OCI-LY1 (cell line): ENCODE measurements at regions not wholly inside any gene's neighbourhood (a gene's known extent, or its start where the extent isn't known, plus 50 kb on each side); places are given as distances from the start of the nearest gene placed in this dataset.
"Not testable (repeated sequence)": the region's sequence is repeated elsewhere in the genome, so short reads cannot be mapped to it uniquely, and the experiment has no call there.

Source experiments
- H2AFZ ChIP-seq: fragments of 200-600 bp; sonication (generic), shearing (Covaris generic); 2 replicates; pipeline ENCODE4 v1.6.0; 2014; ENCODE audit warnings: antibody characterized with exemption, mild to moderate bottlenecking, low read length
- H3F3A ChIP-seq: fragments of 200-600 bp; sonication (generic), shearing (Covaris generic); 2 replicates; pipeline ENCODE4 v1.6.0; 2014; ENCODE audit warnings: mild to moderate bottlenecking, antibody characterized with exemption, low read length, moderate library complexity; ENCODE audit not compliant: insufficient read depth
- H3K27ac ChIP-seq: fragments of 200-600 bp; sonication (generic); 2 replicates; pipeline ENCODE4 v1.5.1; 2014; ENCODE audit warnings: low read length, mixed run types, mild to moderate bottlenecking, low read depth; ENCODE audit not compliant: poor library complexity, severe bottlenecking
- H3K27me3 ChIP-seq: fragments of 200-600 bp; sonication (generic); 2 replicates; pipeline ENCODE4 v1.6.0; 2014; ENCODE audit warnings: antibody characterized with exemption, mild to moderate bottlenecking, low read length, moderate library complexity; ENCODE audit not compliant: insufficient read depth
- H3K36me3 ChIP-seq: fragments of 200-600 bp; sonication (generic); 2 replicates; pipeline ENCODE4 v1.6.1; 2014; ENCODE audit warnings: mild to moderate bottlenecking, antibody characterized with exemption, low read length, moderate library complexity, mixed read lengths; ENCODE audit not compliant: insufficient read depth
- H3K4me1 ChIP-seq: fragments of 200-600 bp; sonication (generic); 2 replicates; pipeline ENCODE4 v1.5.1; 2014; ENCODE audit warnings: mild to moderate bottlenecking, low read length, moderate library complexity; ENCODE audit not compliant: insufficient read depth, severe bottlenecking
- H3K4me2 ChIP-seq: fragments of 200-600 bp; sonication (generic), shearing (Covaris generic); 2 replicates; pipeline ENCODE4 v1.6.1; 2014; ENCODE audit warnings: low read length
- H3K4me3 ChIP-seq: fragments of 200-600 bp; sonication (generic); 2 replicates; pipeline ENCODE4 v1.5.1; 2014; ENCODE audit warnings: low read length, low read depth, mild to moderate bottlenecking, mixed read lengths; ENCODE audit not compliant: poor library complexity, severe bottlenecking
- H3K79me2 ChIP-seq: fragments of 200-600 bp; shearing (Covaris generic); 2 replicates; pipeline ENCODE4 v1.6.1; 2016; ENCODE audit warnings: mixed run types, low read length, mixed read lengths; ENCODE audit not compliant: insufficient read depth
- H3K9ac ChIP-seq: fragments of 200-600 bp; sonication (generic), shearing (Covaris generic); 2 replicates; pipeline ENCODE4 v1.6.1; 2014; ENCODE audit warnings: mild to moderate bottlenecking, low read length, mixed read lengths
- H3K9me2 ChIP-seq: fragments of 200-600 bp; sonication (generic), shearing (Covaris generic); 2 replicates; pipeline ENCODE4 v1.6.1; 2014; ENCODE audit warnings: low read depth, mild to moderate bottlenecking, low read length, mixed read lengths
- H3K9me3 ChIP-seq: fragments of 200-600 bp; shearing (Covaris generic); 2 replicates; pipeline ENCODE4 v1.6.1; 2014; ENCODE audit warnings: low read length, mixed read lengths
- H4K20me1 ChIP-seq: fragments of 200-600 bp; sonication (generic), shearing (Covaris generic); 2 replicates; pipeline ENCODE4 v1.6.0; 2016; ENCODE audit warnings: mild to moderate bottlenecking, low read length; ENCODE audit not compliant: insufficient read depth
- CTCF ChIP-seq: fragments of 200-600 bp; sonication (generic), shearing (Covaris generic); IDR thresholded peaks from 2 replicates; pipeline ENCODE4 v1.5.1; 2017; ENCODE audit warnings: mild to moderate bottlenecking, antibody characterized with exemption, low read length, moderate library complexity, mixed read lengths
- EZH2 ChIP-seq: fragments of 200-600 bp; sonication (generic), shearing (Covaris generic); IDR thresholded peaks from 2 replicates; pipeline ENCODE4 v1.8.0; 2017; ENCODE audit warnings: borderline replicate concordance, mixed run types, mild to moderate bottlenecking, antibody characterized with exemption, low read length, moderate library complexity, mixed read lengths

GRCh38 chr13:67916650-67917049 lies 686.5 kb upstream of the PCDH9 start:
- Histone ChIP-seq H3K9me3 (no peaks in the 10 kb centered on the region), H3K9me2 (no peaks in the 10 kb centered on the region), H3F3A (no peaks in the 10 kb centered on the region; the same call in 1 of the 2 replicates), H2AFZ (no peak overlapping the region), H4K20me1 (no peaks in the 10 kb centered on the region), H3K36me3 (no peaks in the 10 kb centered on the region), H3K4me2 (no peak overlapping the region), H3K4me1 (no peaks in the 10 kb centered on the region), H3K27me3 (no peaks in the 10 kb centered on the region), H3K27ac (no peak overlapping the region), H3K79me2 (no peaks in the 10 kb centered on the region), H3K4me3 (no peak overlapping the region), H3K9ac (no peak overlapping the region)
- TF ChIP-seq EZH2 = no peak
- no peak for TF ChIP-seq CTCF

- H3K27ac ChIP-seq = no peak overlapping the region
- H3K9me3 ChIP-seq = no peaks in the 10 kb centered on the region
- no peaks in the 10 kb centered on the region for H3K36me3 ChIP-seq
- no peaks in the 10 kb centered on the region for H3K4me1 ChIP-seq
- no peak overlapping the region for H3K4me2 ChIP-seq
- H3K9ac ChIP-seq = no peak overlapping the region
- no peaks in the 10 kb centered on the region for H3K79me2 ChIP-seq
- H3K27me3 ChIP-seq = no peaks in the 10 kb centered on the region
- no peak overlapping the region for H3K4me3 ChIP-seq
- TF ChIP-seq CTCF = no peak
- no peak for TF ChIP-seq EZH2
- H3F3A ChIP-seq = no peaks in the 10 kb centered on the region; the same call in 1 of the 2 replicates
- no peaks in the 10 kb centered on the region for H3K9me2 ChIP-seq
- no peak overlapping the region for H2AFZ ChIP-seq
- H4K20me1 ChIP-seq = no peaks in the 10 kb centered on the region
Observed at GRCh38 chr13:67914535-67914934, 684.4 kb upstream of the PCDH9 start.

GRCh38 chr13:67902960-67903359 lies 672.8 kb upstream of the PCDH9 start:
- H4K20me1 ChIP-seq, H3K4me2 ChIP-seq, H3K4me1 ChIP-seq, H3K79me2 ChIP-seq, H3K9me3 ChIP-seq, H3K9ac ChIP-seq, H3K27me3 ChIP-seq, H3K9me2 ChIP-seq, H3K27ac ChIP-seq, H3K36me3 ChIP-seq, H3F3A ChIP-seq, H2AFZ ChIP-seq, H3K4me3 ChIP-seq: not testable (repeated sequence)

GRCh38 chr13:67880916-67881315 lies 650.8 kb upstream of the PCDH9 start:
- no peaks in the 10 kb centered on the region for H3F3A ChIP-seq
- H3K27ac ChIP-seq = no peak overlapping the region
- H4K20me1 ChIP-seq = no peaks in the 10 kb centered on the region
- no peaks in the 10 kb centered on the region for H3K36me3 ChIP-seq
- no peaks in the 10 kb centered on the region for H3K79me2 ChIP-seq
- H3K27me3 ChIP-seq = no peaks in the 10 kb centered on the region
- no peak overlapping the region for H3K4me3 ChIP-seq
- no peaks in the 10 kb centered on the region for H3K9me2 ChIP-seq
- H3K9ac ChIP-seq = no peak overlapping the region
- no peak overlapping the region for H3K4me2 ChIP-seq
- no peak for TF ChIP-seq EZH2
- no peak for TF ChIP-seq CTCF
- no peaks in the 10 kb centered on the region for H3K4me1 ChIP-seq
- H3K9me3 ChIP-seq = no peaks in the 10 kb centered on the region
- H2AFZ ChIP-seq = no peak overlapping the region
